NT2/D1 (cell line): ENCODE measurements at regions not wholly inside any gene's neighbourhood (a gene's known extent, or its start where the extent isn't known, plus 50 kb on each side); places are given as distances from the start of the nearest gene placed in this dataset.
"Not testable (repeated sequence)": the region's sequence is repeated elsewhere in the genome, so short reads cannot be mapped to it uniquely, and the experiment has no call there.

ENCODE experiments used
- DNase-seq: peaks from one replicate; pipeline ENCODE4 v3.0.0-alpha.2; 2011; ENCODE audit warnings: low read depth, low spot score
- H3K27me3 ChIP-seq: 2 replicates; pipeline ENCODE4 v1.6.0; 2011; ENCODE audit warnings: mild to moderate bottlenecking; ENCODE audit not compliant: insufficient read length, insufficient read depth
- H3K36me3 ChIP-seq: 2 replicates; pipeline ENCODE4 v1.6.1; 2011; ENCODE audit warnings: mild to moderate bottlenecking, low read length, mixed read lengths; ENCODE audit not compliant: insufficient read depth, insufficient read length
- H3K4me1 ChIP-seq: 2 replicates; pipeline ENCODE4 v1.5.1; 2011; ENCODE audit not compliant: insufficient read depth, insufficient read length
- H3K4me3 ChIP-seq: 2 replicates; pipeline ENCODE4 v1.5.1; 2011; ENCODE audit warnings: low read depth; ENCODE audit not compliant: insufficient read length
- H3K9ac ChIP-seq: 2 replicates; pipeline ENCODE4 v1.6.0; 2011; ENCODE audit warnings: low read depth; ENCODE audit not compliant: insufficient read length
- H3K9me3 ChIP-seq: 2 replicates; pipeline ENCODE4 v1.5.1; 2011; ENCODE audit warnings: mild to moderate bottlenecking, low read length; ENCODE audit not compliant: insufficient read depth
- SUZ12 ChIP-seq: IDR thresholded peaks from 2 replicates; pipeline ENCODE4 v1.6.1; 2011; ENCODE audit not compliant: insufficient read length, insufficient read depth; ENCODE audit errors: extremely low read depth
- YY1 ChIP-seq: IDR thresholded peaks from 2 replicates; pipeline ENCODE4 v1.6.1; 2011; ENCODE audit not compliant: insufficient read length, insufficient read depth
- ZNF274 ChIP-seq: IDR thresholded peaks from 2 replicates; pipeline ENCODE4 v1.6.1; 2011; ENCODE audit warnings: mild to moderate bottlenecking, low read depth, low read length

DNA sequence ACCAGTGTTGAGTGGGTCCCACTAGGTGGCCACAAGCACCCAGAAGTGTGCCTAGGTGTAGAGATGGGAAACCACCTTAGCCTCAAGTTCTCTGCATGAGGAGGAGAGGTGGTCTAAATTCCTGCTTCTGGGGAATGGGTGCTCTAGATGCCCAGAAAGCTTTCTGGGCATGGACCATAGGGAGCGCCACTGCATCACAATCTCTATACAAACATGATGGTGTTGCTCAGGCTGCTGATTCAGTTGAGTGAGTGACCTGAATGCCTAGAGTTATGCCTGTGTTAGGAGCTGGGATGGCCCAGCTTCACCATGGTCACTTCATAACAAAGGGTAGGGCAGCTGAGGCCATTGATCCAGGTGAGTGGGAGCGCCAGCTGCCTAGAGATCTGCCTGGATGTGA lies 667.9 kb upstream of the ARRDC3 start:
- H3K4me3 ChIP-seq: no peak overlapping the region
- no peak overlapping the region for H3K9ac ChIP-seq
- no peak for TF ChIP-seq SUZ12
- no peak for TF ChIP-seq ZNF274
- TF ChIP-seq YY1: no peak
- no peaks in the 10 kb centered on the region for H3K4me1 ChIP-seq
- no peaks in the 10 kb centered on the region for H3K27me3 ChIP-seq
- H3K36me3 ChIP-seq: no peaks in the 10 kb centered on the region
- DNase-seq: no peak
- H3K9me3 ChIP-seq: no peaks in the 10 kb centered on the region

DNA sequence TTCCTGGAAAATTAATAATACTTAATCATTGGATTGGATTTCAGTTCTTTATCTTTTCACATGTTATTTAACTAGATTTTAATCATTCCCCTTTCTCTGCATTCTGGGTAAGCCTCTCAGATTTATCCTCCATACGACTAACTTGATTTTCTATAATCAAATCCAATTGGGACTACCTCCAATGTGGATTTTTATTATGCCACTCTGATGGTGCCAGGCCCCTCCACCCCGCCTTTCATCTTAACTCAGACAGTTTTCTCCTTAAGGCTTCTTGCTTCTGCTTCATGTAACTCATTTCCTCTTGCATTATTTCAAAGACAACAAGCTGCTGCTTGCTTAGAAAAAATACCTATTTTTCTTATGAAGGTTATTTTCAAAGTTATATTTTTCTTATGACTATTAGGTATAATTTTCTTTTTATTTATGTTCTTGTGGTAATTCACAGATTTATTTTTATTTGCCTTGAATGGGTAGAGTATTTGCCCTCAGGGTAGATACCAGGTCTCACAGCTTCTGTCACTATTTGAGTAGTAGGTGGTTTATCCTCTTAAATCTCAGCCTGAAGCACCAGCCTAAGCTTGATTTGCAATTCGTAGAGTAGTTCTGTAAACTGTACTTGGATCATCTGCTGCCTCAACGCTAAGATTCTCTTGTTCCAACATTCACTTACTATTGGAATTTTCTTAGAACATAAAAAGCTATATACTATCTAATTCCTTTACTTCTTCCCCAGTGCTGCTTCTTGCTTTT lies 659.0 kb upstream of the ARRDC3 start:
- H3K9me3 ChIP-seq: no peaks in the 10 kb centered on the region
- H3K4me3 ChIP-seq: no peak overlapping the region
- no peak for DNase-seq
- H3K9ac ChIP-seq: no peak overlapping the region
- TF ChIP-seq YY1 (no peak), SUZ12 (no peak), ZNF274 (no peak)
- H3K36me3 ChIP-seq: no peaks in the 10 kb centered on the region
- H3K27me3 ChIP-seq: no peaks in the 10 kb centered on the region
- no peaks in the 10 kb centered on the region for H3K4me1 ChIP-seq

DNA sequence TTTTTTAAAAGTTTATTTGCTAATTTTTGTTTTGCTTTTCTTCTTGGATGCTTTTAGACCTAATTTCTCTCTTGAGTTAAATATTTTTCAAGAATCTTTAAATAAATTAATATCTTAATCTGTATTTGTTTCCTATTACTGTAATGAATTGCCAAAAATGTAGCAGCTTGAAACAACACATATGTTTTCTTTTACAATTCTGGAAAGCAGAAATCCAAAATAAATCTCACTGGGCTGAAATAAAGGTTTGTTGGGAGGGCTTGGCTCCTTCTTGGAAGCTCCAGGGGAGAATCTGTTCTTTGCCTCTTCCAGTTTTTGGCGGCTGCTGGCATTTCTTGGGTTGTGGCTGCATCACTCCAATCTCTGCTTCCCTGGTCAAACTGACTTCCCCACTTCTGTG lies 658.1 kb upstream of the ARRDC3 start:
- TF ChIP-seq YY1 (no peak), SUZ12 (no peak), ZNF274 (no peak)
- Histone ChIP-seq H3K9me3 (no peaks in the 10 kb centered on the region), H3K9ac (no peak overlapping the region), H3K36me3 (no peaks in the 10 kb centered on the region), H3K4me3 (no peak overlapping the region), H3K4me1 (no peaks in the 10 kb centered on the region), H3K27me3 (no peaks in the 10 kb centered on the region)
- DNase-seq: no peak

DNA sequence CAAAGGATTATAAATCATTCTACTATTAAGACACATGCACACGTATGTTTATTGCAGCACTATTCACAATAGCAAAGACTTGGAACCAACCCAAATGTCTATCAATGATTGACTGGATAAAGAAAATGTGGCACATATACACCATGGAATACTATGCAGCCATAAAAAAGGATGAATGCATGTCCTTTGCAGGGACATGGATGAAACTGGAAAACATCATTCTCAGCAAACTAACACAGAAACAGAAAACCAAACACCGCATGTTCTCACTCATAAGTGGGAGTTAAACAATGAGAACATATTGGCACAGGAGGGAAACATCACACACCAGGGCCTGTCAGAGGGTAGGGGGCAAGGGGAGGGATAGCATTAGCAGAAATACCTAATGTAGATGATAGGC lies 646.7 kb upstream of the ARRDC3 start:
- H3K9me3 ChIP-seq, H3K4me3 ChIP-seq, DNase-seq, H3K9ac ChIP-seq, H3K36me3 ChIP-seq, H3K27me3 ChIP-seq, H3K4me1 ChIP-seq: not testable (repeated sequence)

DNA sequence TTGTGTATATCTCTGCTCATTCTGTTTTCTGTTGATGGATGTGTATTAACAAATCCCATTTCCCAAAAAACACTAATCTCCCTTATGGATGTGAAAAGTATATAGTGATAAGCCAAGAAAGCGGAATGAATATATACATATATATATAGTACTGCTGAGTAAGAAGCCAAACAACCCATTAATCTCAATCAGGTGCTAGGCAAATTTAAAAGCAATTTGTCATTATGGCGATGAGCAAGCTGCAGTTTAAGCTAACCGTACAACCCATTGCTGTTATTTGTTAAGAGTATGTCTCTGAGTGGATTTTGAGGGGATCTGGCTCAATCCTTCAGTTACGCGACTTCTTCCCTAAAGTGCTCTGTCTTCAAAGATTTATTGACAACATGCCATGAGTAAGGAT lies 640.4 kb upstream of the ARRDC3 start:
- Histone ChIP-seq H3K27me3 (no peaks in the 10 kb centered on the region), H3K9ac (no peak overlapping the region), H3K4me1 (no peaks in the 10 kb centered on the region), H3K9me3 (no peaks in the 10 kb centered on the region), H3K4me3 (no peak overlapping the region), H3K36me3 (no peaks in the 10 kb centered on the region)
- DNase-seq: no peak
- TF ChIP-seq ZNF274 (no peak), SUZ12 (no peak), YY1 (no peak)

DNA sequence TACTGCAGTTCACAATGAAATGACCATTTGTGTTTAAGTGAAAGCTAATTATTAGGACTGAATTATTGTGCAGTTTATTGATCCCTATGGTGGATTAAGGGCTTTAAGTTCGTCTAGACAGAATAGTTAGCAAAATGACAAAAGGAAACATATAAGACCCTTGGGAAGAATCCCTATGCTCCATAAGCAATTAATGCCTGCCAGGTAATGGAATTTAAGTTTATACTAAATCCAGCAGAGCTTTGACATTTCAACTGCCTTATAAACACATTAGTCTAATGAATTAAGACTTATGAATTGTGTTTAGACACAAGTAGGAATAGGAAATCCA lies 640.0 kb upstream of the ARRDC3 start:
- Histone ChIP-seq H3K4me3 (no peak overlapping the region), H3K9ac (no peak overlapping the region), H3K4me1 (no peaks in the 10 kb centered on the region), H3K9me3 (no peaks in the 10 kb centered on the region), H3K36me3 (no peaks in the 10 kb centered on the region), H3K27me3 (no peaks in the 10 kb centered on the region)
- DNase-seq: no peak
- TF ChIP-seq SUZ12 (no peak), ZNF274 (no peak), YY1 (no peak)

DNA sequence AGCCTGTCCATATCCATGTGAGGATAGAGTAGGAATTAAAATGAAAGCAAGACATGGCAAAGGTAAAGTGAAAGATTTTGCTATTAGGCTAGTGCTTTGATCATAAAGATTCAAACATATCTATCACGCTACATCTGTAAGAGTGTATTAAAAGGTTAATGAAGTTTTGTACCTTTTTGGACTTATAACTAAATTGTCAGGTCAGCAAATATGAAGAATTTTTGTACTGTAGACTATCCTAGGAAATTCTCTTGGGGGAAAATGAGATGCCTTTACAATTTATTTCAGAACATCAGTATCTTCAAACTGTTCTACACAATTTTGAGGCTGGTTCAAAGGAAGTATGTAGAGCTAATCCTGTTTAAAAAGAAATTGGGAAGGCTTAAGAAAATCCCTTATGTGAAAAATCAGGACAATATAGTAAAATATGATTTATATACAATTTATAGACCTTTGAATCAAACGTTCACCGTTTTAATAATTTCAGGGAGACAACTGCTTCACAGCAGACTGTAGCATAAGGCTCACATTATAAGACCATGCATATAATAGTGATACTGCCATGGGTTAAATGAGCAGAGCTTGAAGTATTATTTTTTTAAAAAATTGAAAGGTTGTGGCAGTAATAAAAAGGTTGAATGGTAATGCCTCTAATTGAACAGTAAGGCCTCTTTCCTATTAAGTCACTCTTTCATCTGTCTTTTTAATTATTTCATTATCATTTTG lies 639.5 kb upstream of the ARRDC3 start:
- Histone ChIP-seq H3K36me3 (no peaks in the 10 kb centered on the region), H3K4me1 (no peaks in the 10 kb centered on the region), H3K9me3 (no peaks in the 10 kb centered on the region), H3K4me3 (no peak overlapping the region), H3K9ac (no peak overlapping the region), H3K27me3 (no peaks in the 10 kb centered on the region)
- TF ChIP-seq SUZ12 (no peak), YY1 (no peak), ZNF274 (no peak)
- no peak for DNase-seq
